ENCODE measurements at regions not wholly inside any gene's neighbourhood (a gene's known extent, or its start where the extent isn't known, plus 50 kb on each side); places are given as distances from the start of the nearest gene placed in this dataset.

GRCh38 chr10:3853016-3853415 is 68.0 kb upstream of the KLF6 start:
- TF ChIP-seq CTCF (IDR thresholded peaks at IDR 0.05 in 4 of 5, conservative IDR thresholded peaks at IDR 0.05 in 1 of 5) = no peak
- no peak for TF ChIP-seq POLR2A (IDR thresholded peaks at IDR 0.05)
- DNase-seq (no peak), ATAC-seq (no peak)
- Histone ChIP-seq H3K4me3 (no peak overlapping the region), H3K27ac (peak overlapping the region; percentile 64 to 76 (median 74)), H3K4me1 (peaks cover 23 to 24% of the 10 kb centered on the region in 2 donors), H3K9me3 (no peaks in the 10 kb centered on the region), H3K27me3 (no peaks in the 10 kb centered on the region), H3K36me3 (no peaks in the 10 kb centered on the region)
- intact Hi-C loops (cut with DNase I; ENCODE audit: low total_unique reads) = no loop called here
- in situ Hi-C loops (cut with MboI; ENCODE audit: low sequenced_read_pairs in 4 of 4) = no loop called here

DNA sequence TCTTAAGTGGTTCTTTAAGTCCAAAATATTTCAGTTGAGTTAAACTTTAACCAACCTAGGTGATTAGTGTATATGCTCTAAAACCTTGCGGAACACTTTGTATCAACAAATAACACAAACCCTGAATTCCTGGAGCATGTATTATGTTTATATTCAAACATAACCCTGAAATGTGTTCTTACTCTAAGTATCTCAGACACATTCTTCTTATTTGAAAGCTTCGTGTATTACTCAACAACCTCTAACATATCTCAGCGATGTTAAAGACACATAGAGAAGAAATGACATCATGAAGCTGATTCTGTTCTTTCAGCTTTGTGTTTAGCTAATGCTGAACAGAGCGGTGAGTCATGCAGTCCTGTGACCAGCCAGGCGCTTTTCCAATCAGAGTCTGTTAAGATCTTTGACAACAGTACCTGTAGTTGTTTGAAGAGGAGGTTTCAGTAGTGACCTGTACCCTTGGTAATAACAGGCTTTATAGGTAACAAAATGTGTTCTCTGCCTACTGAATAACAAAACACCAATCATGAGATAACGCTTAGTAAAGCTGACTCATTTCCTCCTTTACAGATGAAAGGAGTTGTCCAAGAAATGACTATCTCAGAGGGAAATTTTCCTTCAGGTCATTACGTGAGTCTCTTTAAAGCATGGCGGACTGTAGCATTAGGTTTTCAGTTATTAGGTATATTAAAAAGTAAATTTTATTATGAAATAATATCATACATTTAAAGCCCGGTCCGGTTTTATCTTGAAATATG is 67.3 kb upstream of the KLF6 start:
- Histone ChIP-seq H3K9me3 (no peaks in the 10 kb centered on the region), H3K4me1 (peaks cover 23 to 24% of the 10 kb centered on the region in 2 donors), H3K27me3 (no peaks in the 10 kb centered on the region), H3K27ac (peak overlapping the region; percentile 64 to 76 (median 74)), H3K36me3 (no peaks in the 10 kb centered on the region), H3K4me3 (peak overlapping the region in 1 of 4 donors; percentile 30)
- ATAC-seq (peak; percentile 93 to 97), DNase-seq (peak; percentile 77 to 82)
- intact Hi-C loops (cut with DNase I; ENCODE audit: low total_unique reads) = no loop called here
- in situ Hi-C loops (cut with MboI; ENCODE audit: low sequenced_read_pairs in 4 of 4) = no loop called here
- no peak for TF ChIP-seq CTCF (IDR thresholded peaks at IDR 0.05 in 4 of 5, conservative IDR thresholded peaks at IDR 0.05 in 1 of 5)
- TF ChIP-seq POLR2A (IDR thresholded peaks at IDR 0.05) = peak in 1 of 2 donors; percentile 46

GRCh38 chr10:3850999-3851937 is 66.3 kb upstream of the KLF6 start:
- ATAC-seq = peak; percentile 9 to 40
- Histone ChIP-seq H3K27me3 (no peaks in the 10 kb centered on the region), H3K9me3 (no peaks in the 10 kb centered on the region), H3K4me1 (peaks cover 23 to 24% of the 10 kb centered on the region in 2 donors), H3K27ac (peak overlapping the region; percentile 64 to 76 (median 74)), H3K4me3 (no peak overlapping the region), H3K36me3 (no peaks in the 10 kb centered on the region)
- TF ChIP-seq CTCF (IDR thresholded peaks at IDR 0.05 in 4 of 5, conservative IDR thresholded peaks at IDR 0.05 in 1 of 5) (no peak), POLR2A (IDR thresholded peaks at IDR 0.05) (no peak)
- no peak for DNase-seq
- intact Hi-C loops (cut with DNase I; ENCODE audit: low total_unique reads) (no loop called here), in situ Hi-C loops (cut with MboI; ENCODE audit: low sequenced_read_pairs in 4 of 4) (no loop called here)

GRCh38 chr10:3848775-3849635 is 64.0 kb upstream of the KLF6 start:
- Histone ChIP-seq H3K4me1 (peaks cover 22 to 24% of the 10 kb centered on the region in 2 donors), H3K4me3 (no peak overlapping the region), H3K9me3 (no peaks in the 10 kb centered on the region), H3K36me3 (no peaks in the 10 kb centered on the region), H3K27ac (no peak overlapping the region), H3K27me3 (no peaks in the 10 kb centered on the region)
- intact Hi-C loops (cut with DNase I; ENCODE audit: low total_unique reads) = loop anchor here (1.0 kb wide), 1 partner anchor 12 kb away; no protein-coding TSS in a partner anchor
- in situ Hi-C loops (cut with MboI; ENCODE audit: low sequenced_read_pairs in 4 of 4) = no loop called here
- no peak for ATAC-seq
- no peak for DNase-seq
- no peak for TF ChIP-seq POLR2A (IDR thresholded peaks at IDR 0.05)
- no peak for TF ChIP-seq CTCF (IDR thresholded peaks at IDR 0.05 in 4 of 5, conservative IDR thresholded peaks at IDR 0.05 in 1 of 5)
